CD4-positive, alpha-beta T cell (primary cell): ENCODE measurements at regions not wholly inside any gene's neighbourhood (a gene's known extent, or its start where the extent isn't known, plus 50 kb on each side); places are given as distances from the start of the nearest gene placed in this dataset.

Source experiments
- ATAC-seq: fragments of 200-7000 bp; cut with Tn5 transposase; one replicate; pipeline ENCODE4 v1.10.0; 2022; ENCODE audit warnings: mild to moderate bottlenecking; ENCODE audit not compliant: poor library complexity
- CTCF ChIA-PET: fragments of 350-600 bp; sonication (Branson Sonifier 250); formaldehyde crosslinking; loops from one replicate; lab custom pipeline; 2021; ENCODE audit warnings: antibody characterized with exemption, inconsistent platforms; lab: Charles Lee
- POLR2A ChIA-PET: fragments of 350-600 bp; sonication (Branson Sonifier 250); formaldehyde crosslinking; loops from one replicate; lab custom pipeline; 2021; ENCODE audit warnings: antibody characterized with exemption, inconsistent platforms; lab: Charles Lee
- DNase-seq, 14 experiments: peaks; one replicate each; pipeline ENCODE4 v3.0.0-alpha.2; 2013 to 2020; ENCODE audit warnings: mixed read lengths in 2 of 14
- H3K27ac ChIP-seq, 2 donors: one replicate each; pipeline versions ENCODE4 v1.5.1 to v1.7.0; 2013; ENCODE audit warnings: low read length in 2 of 2, low read depth in 1 of 2, mild to moderate bottlenecking in 1 of 2
- H3K27me3 ChIP-seq, 2 experiments: 1 replicate in 1 of 2; 2 replicates in 1 of 2; pipeline versions ENCODE4 v1.6.1 to v1.7.0; 2013; ENCODE audit warnings: low read length in 2 of 2, control low read depth in 1 of 2, mild to moderate bottlenecking in 1 of 2, moderate library complexity in 1 of 2; ENCODE audit not compliant: insufficient read depth in 2 of 2, control insufficient read depth in 1 of 2
- H3K36me3 ChIP-seq: one replicate; pipeline ENCODE4 v1.6.1; 2013; ENCODE audit warnings: low read length, control low read depth; ENCODE audit not compliant: insufficient read depth
- H3K4me1 ChIP-seq: one replicate; pipeline ENCODE4 v1.6.1; 2013; ENCODE audit warnings: low read length, control low read depth; ENCODE audit not compliant: insufficient read depth
- H3K4me3 ChIP-seq: one replicate; pipeline ENCODE4 v1.5.1; 2013; ENCODE audit warnings: mild to moderate bottlenecking, low read length, moderate library complexity
- H3K9me3 ChIP-seq, 2 experiments: 1 replicate in 1 of 2; 2 replicates in 1 of 2; pipeline versions ENCODE4 v1.6.1 to v1.7.0; 2013; ENCODE audit warnings: low read length in 2 of 2, mild to moderate bottlenecking in 2 of 2, control low read depth in 1 of 2, moderate library complexity in 1 of 2; ENCODE audit not compliant: control insufficient read depth in 1 of 2, insufficient read depth in 1 of 2
- H3K27ac Mint-ChIP-seq: one replicate; pipeline ENCODE4 v1.8.0; 2020; ENCODE audit warnings: mixed read lengths
- H3K27me3 Mint-ChIP-seq: one replicate; pipeline ENCODE4 v1.8.0; 2021; ENCODE audit warnings: mixed read lengths
- H3K36me3 Mint-ChIP-seq: one replicate; pipeline ENCODE4 v1.8.0; 2021; ENCODE audit warnings: low read depth, mixed read lengths
- H3K4me1 Mint-ChIP-seq: one replicate; pipeline ENCODE4 v1.8.0; 2021; ENCODE audit warnings: low read depth, mixed read lengths
- H3K4me3 Mint-ChIP-seq: one replicate; pipeline ENCODE4 v1.8.0; 2020; ENCODE audit warnings: mild to moderate bottlenecking, mixed read lengths
- H3K9me3 Mint-ChIP-seq: one replicate; pipeline ENCODE4 v1.8.0; 2020; ENCODE audit warnings: mixed read lengths
- CTCF ChIP-seq: fragments of 200-600 bp; IDR thresholded peaks from one replicate; pipeline ENCODE4 v1.8.0; 2022; ENCODE audit warnings: antibody characterized with exemption, mild to moderate bottlenecking
- intact Hi-C, 2 experiments: fragments of 100-400 bp; cut with DNase I in 1 of 2; cut with micrococcal nuclease in 1 of 2; formaldehyde crosslinking; loops; one replicate each; pipeline versions ENCODE4 v1.15.1 to v1.9.0; 2023 to 2025; cut with DNase I, micrococcal nuclease

- intact Hi-C loops: no loop called here
- POLR2A ChIA-PET: no interaction called here
- no peaks in the 10 kb centered on the region for H3K9me3 ChIP-seq
- no peak overlapping the region for H3K27ac ChIP-seq
- Mint-ChIP-seq H3K9me3 (no peaks in the 10 kb centered on the region), H3K27me3 (peaks cover 22% of the 10 kb centered on the region), H3K4me1 (no peaks in the 10 kb centered on the region), H3K36me3 (no peaks in the 10 kb centered on the region), H3K4me3 (no peak overlapping the region), H3K27ac (no peak overlapping the region)
- peaks cover 0 to 4% of the 10 kb centered on the region in 2 experiments for H3K27me3 ChIP-seq
- no peak for DNase-seq
- ATAC-seq: no peak
- H3K4me1 ChIP-seq: no peaks in the 10 kb centered on the region
- no peaks in the 10 kb centered on the region for H3K36me3 ChIP-seq
- TF ChIP-seq CTCF: no peak
- H3K4me3 ChIP-seq: no peak overlapping the region
- CTCF ChIA-PET: no interaction called here
Measured at GRCh38 chr10:33861016-33861704, 526.7 kb upstream of the NRP1 start.

GRCh38 chr10:33860552-33860951 is 526.1 kb upstream of the NRP1 start:
- ChIA-PET POLR2A (no interaction called here), CTCF (no interaction called here)
- no peak for TF ChIP-seq CTCF
- Histone ChIP-seq H3K27me3 (peaks cover 0 to 4% of the 10 kb centered on the region in 2 experiments), H3K27ac (no peak overlapping the region), H3K9me3 (no peaks in the 10 kb centered on the region), H3K4me3 (no peak overlapping the region), H3K4me1 (no peaks in the 10 kb centered on the region), H3K36me3 (no peaks in the 10 kb centered on the region)
- Mint-ChIP-seq H3K27me3 (peaks cover 16% of the 10 kb centered on the region), H3K4me3 (no peak overlapping the region), H3K4me1 (no peaks in the 10 kb centered on the region), H3K9me3 (no peaks in the 10 kb centered on the region), H3K36me3 (no peaks in the 10 kb centered on the region), H3K27ac (no peak overlapping the region)
- intact Hi-C loops: no loop called here
- DNase-seq: no peak
- no peak for ATAC-seq

- intact Hi-C loops: no loop called here
- Histone ChIP-seq H3K27me3 (peaks cover 0 to 4% of the 10 kb centered on the region in 2 experiments), H3K9me3 (no peaks in the 10 kb centered on the region), H3K36me3 (no peaks in the 10 kb centered on the region), H3K27ac (no peak overlapping the region), H3K4me1 (no peaks in the 10 kb centered on the region), H3K4me3 (no peak overlapping the region)
- ATAC-seq (no peak), DNase-seq (no peak)
- H3K27ac Mint-ChIP-seq: no peak overlapping the region
- H3K36me3 Mint-ChIP-seq: no peaks in the 10 kb centered on the region
- no peak for TF ChIP-seq CTCF
- CTCF ChIA-PET: no interaction called here
- POLR2A ChIA-PET: no interaction called here
- H3K4me3 Mint-ChIP-seq: no peak overlapping the region
- H3K27me3 Mint-ChIP-seq: peaks cover 15% of the 10 kb centered on the region
- no peaks in the 10 kb centered on the region for H3K9me3 Mint-ChIP-seq
- no peaks in the 10 kb centered on the region for H3K4me1 Mint-ChIP-seq
Measured at GRCh38 chr10:33859319-33860022, 525.0 kb upstream of the NRP1 start.
